ENCODE measurements at regions not wholly inside any gene's neighbourhood (a gene's known extent, or its start where the extent isn't known, plus 50 kb on each side); places are given as distances from the start of the nearest gene placed in this dataset.

GRCh38 chrX:124203311-124203710 lies 129.1 kb upstream of the TEX13D start:
- no peak for TF ChIP-seq CTCF (conservative IDR thresholded peaks at IDR 0.05 in 1 of 2, IDR thresholded peaks at IDR 0.05 in 1 of 2; ENCODE audit: extremely low read depth in 1 of 2, insufficient read depth in 1 of 2, low read depth in 1 of 2, low read length in 2 of 2)
- TF ChIP-seq EZH2 (IDR thresholded peaks at IDR 0.05; ENCODE audit: borderline replicate concordance, low read length) = no peak
